ENCODE measurements at regions not wholly inside any gene's neighbourhood (a gene's known extent, or its start where the extent isn't known, plus 50 kb on each side); places are given as distances from the start of the nearest gene placed in this dataset.

- DNase-seq (ENCODE audit: extremely low spot score, unreplicated experiment) = no peak
- Mint-ChIP-seq H3K36me3 (no peaks in the 10 kb centered on the region), H3K27ac (no peak overlapping the region), H3K4me3 (no peak overlapping the region), H3K4me1 (ENCODE audit: unreplicated experiment) (no peaks in the 10 kb centered on the region), H3K9me3 (no peaks in the 10 kb centered on the region), H3K27me3 (no peaks in the 10 kb centered on the region)
- no peak for TF ChIP-seq CTCF (conservative IDR thresholded peaks at IDR 0.05)
These were observed 852.0 kb upstream of the EPHA5 start for GRCh38 chr4:66522244-66522643.

DNA sequence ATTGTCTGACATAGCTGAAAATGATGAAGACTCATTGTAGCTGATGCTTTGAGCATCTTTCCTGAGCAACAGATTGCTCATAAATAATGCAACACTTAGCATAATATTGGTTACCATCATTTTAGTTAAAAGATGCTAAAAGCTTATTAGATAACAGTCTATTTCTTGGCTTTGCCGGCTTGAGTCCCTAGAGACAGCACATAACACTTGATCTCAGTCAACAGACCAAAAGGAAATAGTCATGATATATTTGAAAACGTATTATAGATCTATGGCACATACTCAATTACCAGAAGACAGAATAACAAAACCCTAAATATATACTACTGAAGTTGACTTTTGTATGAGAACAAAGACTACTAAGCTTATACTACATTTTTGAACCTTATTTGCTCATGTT lies 846.7 kb upstream of the EPHA5 start:
- no peak overlapping the region for H3K27ac Mint-ChIP-seq
- H3K4me3 Mint-ChIP-seq = no peak overlapping the region
- DNase-seq (ENCODE audit: extremely low spot score, unreplicated experiment) = no peak
- no peaks in the 10 kb centered on the region for H3K9me3 Mint-ChIP-seq
- TF ChIP-seq CTCF (conservative IDR thresholded peaks at IDR 0.05) = no peak
- H3K27me3 Mint-ChIP-seq = no peaks in the 10 kb centered on the region
- H3K36me3 Mint-ChIP-seq = no peaks in the 10 kb centered on the region
- H3K4me1 Mint-ChIP-seq (ENCODE audit: unreplicated experiment) = no peaks in the 10 kb centered on the region

- Mint-ChIP-seq H3K36me3 (no peaks in the 10 kb centered on the region), H3K4me3 (no peak overlapping the region), H3K4me1 (ENCODE audit: unreplicated experiment) (no peaks in the 10 kb centered on the region), H3K9me3 (no peaks in the 10 kb centered on the region), H3K27me3 (no peaks in the 10 kb centered on the region), H3K27ac (no peak overlapping the region)
- no peak for DNase-seq (ENCODE audit: extremely low spot score, unreplicated experiment)
- TF ChIP-seq CTCF (conservative IDR thresholded peaks at IDR 0.05) = no peak
These were observed 836.7 kb upstream of the EPHA5 start for GRCh38 chr4:66506985-66507384.

DNA sequence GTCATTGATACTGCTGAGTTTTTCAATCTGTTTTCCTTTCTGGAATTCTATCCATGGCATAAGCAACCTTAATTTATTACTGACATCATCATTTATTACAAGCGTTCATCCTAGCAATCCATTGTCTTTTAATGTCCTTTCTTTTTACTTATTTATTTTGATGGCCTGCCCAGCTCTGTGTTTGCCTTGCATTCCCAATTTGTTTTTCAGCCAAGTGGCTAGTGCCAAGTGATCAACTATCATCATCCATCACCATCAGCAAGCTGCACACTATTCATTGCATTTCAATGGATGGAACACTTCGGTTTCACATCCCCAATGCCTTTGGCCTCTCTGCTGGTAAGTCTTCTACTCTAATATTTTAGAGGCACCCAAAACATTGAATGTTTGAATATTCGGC lies 831.7 kb upstream of the EPHA5 start:
- no peaks in the 10 kb centered on the region for H3K27me3 Mint-ChIP-seq
- no peak overlapping the region for H3K4me3 Mint-ChIP-seq
- H3K4me1 Mint-ChIP-seq (ENCODE audit: unreplicated experiment) = no peaks in the 10 kb centered on the region
- H3K27ac Mint-ChIP-seq = no peak overlapping the region
- no peaks in the 10 kb centered on the region for H3K36me3 Mint-ChIP-seq
- no peak for DNase-seq (ENCODE audit: extremely low spot score, unreplicated experiment)
- H3K9me3 Mint-ChIP-seq = no peaks in the 10 kb centered on the region
- no peak for TF ChIP-seq CTCF (conservative IDR thresholded peaks at IDR 0.05)

GRCh38 chr4:66490729-66491128 lies 820.4 kb upstream of the EPHA5 start:
- Mint-ChIP-seq H3K27ac (no peak overlapping the region), H3K27me3 (no peaks in the 10 kb centered on the region), H3K4me1 (ENCODE audit: unreplicated experiment) (peaks cover 8% of the 10 kb centered on the region), H3K36me3 (no peaks in the 10 kb centered on the region), H3K4me3 (no peak overlapping the region), H3K9me3 (no peaks in the 10 kb centered on the region)
- TF ChIP-seq CTCF (conservative IDR thresholded peaks at IDR 0.05) = no peak
- no peak for DNase-seq (ENCODE audit: extremely low spot score, unreplicated experiment)

DNA sequence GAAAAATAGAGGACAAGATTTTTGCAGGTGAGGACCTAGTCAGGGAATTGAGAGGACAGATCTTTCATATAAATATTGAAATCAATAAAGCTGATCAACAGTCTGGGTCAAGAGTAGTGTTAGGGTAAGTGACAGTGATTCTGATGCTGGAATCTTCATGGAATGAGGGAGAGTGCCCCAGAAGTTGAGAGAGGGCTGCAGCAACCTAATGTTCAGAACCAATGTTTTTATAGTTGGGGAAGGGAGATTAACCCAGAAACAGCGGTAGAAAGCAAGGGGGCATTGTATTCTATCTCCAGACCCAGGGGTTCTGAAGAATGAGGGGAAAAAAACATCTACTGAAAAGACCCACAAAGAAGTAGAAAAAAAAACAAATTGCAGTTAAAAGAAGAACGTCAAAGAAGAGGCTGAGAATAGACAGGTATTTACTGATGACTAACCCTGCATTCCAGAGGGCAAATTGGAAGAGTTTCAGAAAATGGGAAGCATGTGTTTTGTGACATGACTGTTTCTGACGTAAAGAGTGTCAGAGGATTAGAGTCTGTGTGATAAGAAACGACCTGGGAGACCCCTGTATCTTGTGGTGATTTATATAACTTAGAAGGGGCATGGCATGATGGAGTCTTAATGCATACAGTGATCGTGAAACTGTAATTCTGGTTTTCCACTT lies 819.6 kb upstream of the EPHA5 start:
- H3K27me3 Mint-ChIP-seq = no peaks in the 10 kb centered on the region
- no peak for DNase-seq (ENCODE audit: extremely low spot score, unreplicated experiment)
- H3K9me3 Mint-ChIP-seq = no peaks in the 10 kb centered on the region
- no peak overlapping the region for H3K27ac Mint-ChIP-seq
- no peak overlapping the region for H3K4me3 Mint-ChIP-seq
- no peak for TF ChIP-seq CTCF (conservative IDR thresholded peaks at IDR 0.05)
- no peaks in the 10 kb centered on the region for H3K36me3 Mint-ChIP-seq
- H3K4me1 Mint-ChIP-seq (ENCODE audit: unreplicated experiment) = peaks cover 8% of the 10 kb centered on the region
